Colonic mucosa (tissue), 4 donors: ENCODE measurements at regions not wholly inside any gene's neighbourhood (a gene's known extent, or its start where the extent isn't known, plus 50 kb on each side); places are given as distances from the start of the nearest gene placed in this dataset.
"Not testable (repeated sequence)": the region's sequence is repeated elsewhere in the genome, so short reads cannot be mapped to it uniquely, and the experiment has no call there.

Experiments
- DNase-seq: peaks from one replicate; pipeline ENCODE4 v3.0.0-alpha.2; 2020
- H3K27ac ChIP-seq: fragments of 200-600 bp; one replicate; pipeline ENCODE4 v1.8.0; 2021
- H3K27me3 ChIP-seq: fragments of 200-600 bp; one replicate; pipeline ENCODE4 v1.8.0; 2021
- H3K36me3 ChIP-seq: fragments of 200-600 bp; one replicate; pipeline ENCODE4 v1.8.0; 2021
- H3K4me1 ChIP-seq: fragments of 200-600 bp; one replicate; pipeline ENCODE4 v1.8.0; 2021; ENCODE audit warnings: mild to moderate bottlenecking
- H3K4me3 ChIP-seq: fragments of 200-600 bp; one replicate; pipeline ENCODE4 v1.8.0; 2021
- H3K9ac ChIP-seq, 2 donors: one replicate each; pipeline ENCODE4 v1.7.0; 2013; ENCODE audit warnings: control low read depth in 2 of 2, low read depth in 2 of 2, low read length in 2 of 2
- H3K9me3 ChIP-seq: fragments of 200-600 bp; one replicate; pipeline ENCODE4 v1.8.0; 2021
- CTCF ChIP-seq: fragments of 200-600 bp; IDR thresholded peaks from one replicate; pipeline ENCODE4 v1.8.0; 2022; ENCODE audit warnings: antibody characterized with exemption, mild to moderate bottlenecking
- intact Hi-C: fragments of 100-400 bp; cut with DNase I; formaldehyde crosslinking; loops from one replicate; pipeline ENCODE4 v1.14.1; 2022
- donor health status: healthy.
- donor health status: DM: no; HTN: no; CAD: no.
- donor health status: DM: no; HTN: no; CAD: no.

GRCh38 chr2:180604077-180604476, 376.3 kb upstream of the UBE2E3 start:
- peak; percentile 18 for DNase-seq

GRCh38 chr2:180601016-180601415, 379.4 kb upstream of the UBE2E3 start:
- Histone ChIP-seq H3K27ac (no peak overlapping the region), H3K4me3 (no peak overlapping the region), H3K36me3 (no peaks in the 10 kb centered on the region), H3K4me1 (no peaks in the 10 kb centered on the region), H3K27me3 (no peaks in the 10 kb centered on the region), H3K9me3 (no peaks in the 10 kb centered on the region), H3K9ac (no peak overlapping the region)
- DNase-seq: no peak
- no peak for TF ChIP-seq CTCF
- intact Hi-C loops: loop anchor here (10.0 kb wide), 1 partner anchor 454 kb away; no protein-coding TSS in a partner anchor

More at GRCh38 chr2:180604077-180604476, 376.3 kb upstream of the UBE2E3 start:
- Histone ChIP-seq H3K9ac (no peak overlapping the region), H3K27ac (no peak overlapping the region), H3K9me3 (no peaks in the 10 kb centered on the region), H3K36me3 (no peaks in the 10 kb centered on the region), H3K27me3 (no peaks in the 10 kb centered on the region), H3K4me1 (no peaks in the 10 kb centered on the region), H3K4me3 (no peak overlapping the region)
- intact Hi-C loops: loop anchor here (10.0 kb wide), 1 partner anchor 451 kb away; no protein-coding TSS in a partner anchor
- no peak for TF ChIP-seq CTCF

GRCh38 chr2:180599804-180600203, 380.6 kb upstream of the UBE2E3 start:
- Histone ChIP-seq H3K4me1 (no peaks in the 10 kb centered on the region), H3K9ac (no peak overlapping the region), H3K9me3 (no peaks in the 10 kb centered on the region), H3K27ac (no peak overlapping the region), H3K27me3 (no peaks in the 10 kb centered on the region), H3K36me3 (no peaks in the 10 kb centered on the region), H3K4me3 (no peak overlapping the region)
- intact Hi-C loops: loop anchor here (10.0 kb wide), 1 partner anchor 455 kb away; no protein-coding TSS in a partner anchor
- TF ChIP-seq CTCF: no peak
- no peak for DNase-seq

GRCh38 chr2:180597179-180597578, 383.2 kb upstream of the UBE2E3 start:
- H3K9ac ChIP-seq: no peak overlapping the region
- H3K27ac ChIP-seq: no peak overlapping the region
- H3K9me3 ChIP-seq: no peaks in the 10 kb centered on the region
- H3K4me3 ChIP-seq: no peak overlapping the region
- intact Hi-C loops: no loop called here
- no peak for DNase-seq
- TF ChIP-seq CTCF: no peak
- H3K4me1 ChIP-seq: no peaks in the 10 kb centered on the region
- no peaks in the 10 kb centered on the region for H3K36me3 ChIP-seq
- no peaks in the 10 kb centered on the region for H3K27me3 ChIP-seq

GRCh38 chr2:180596453-180596852, 384.0 kb upstream of the UBE2E3 start:
- H3K9ac ChIP-seq: no peak overlapping the region
- H3K9me3 ChIP-seq: no peaks in the 10 kb centered on the region
- intact Hi-C loops: no loop called here
- H3K27me3 ChIP-seq: no peaks in the 10 kb centered on the region
- H3K36me3 ChIP-seq: no peaks in the 10 kb centered on the region
- H3K27ac ChIP-seq: no peak overlapping the region
- no peak overlapping the region for H3K4me3 ChIP-seq
- no peaks in the 10 kb centered on the region for H3K4me1 ChIP-seq
- DNase-seq: no peak
- no peak for TF ChIP-seq CTCF

- intact Hi-C loops: no loop called here
- no peak overlapping the region for H3K4me3 ChIP-seq
Measured at GRCh38 chr2:180591947-180592346, 388.5 kb upstream of the UBE2E3 start.

GRCh38 chr2:180591093-180591781, 389.2 kb upstream of the UBE2E3 start:
- DNase-seq, intact Hi-C loops, H3K36me3 ChIP-seq: not testable (repeated sequence)

More at GRCh38 chr2:180591947-180592346, 388.5 kb upstream of the UBE2E3 start:
- Histone ChIP-seq H3K27ac (no peak overlapping the region), H3K36me3 (no peaks in the 10 kb centered on the region), H3K27me3 (no peaks in the 10 kb centered on the region), H3K9ac (no peak overlapping the region), H3K4me1 (no peaks in the 10 kb centered on the region), H3K9me3 (no peaks in the 10 kb centered on the region)
- DNase-seq: no peak
- TF ChIP-seq CTCF: no peak

More at GRCh38 chr2:180591093-180591781, 389.2 kb upstream of the UBE2E3 start:
- H3K4me1 ChIP-seq, H3K27me3 ChIP-seq, H3K9me3 ChIP-seq, H3K27ac ChIP-seq, H3K9ac ChIP-seq, H3K4me3 ChIP-seq: not testable (repeated sequence)
